Fibroblast of lung (primary cell): ENCODE measurements at regions not wholly inside any gene's neighbourhood (a gene's known extent, or its start where the extent isn't known, plus 50 kb on each side); places are given as distances from the start of the nearest gene placed in this dataset.

ENCODE experiments used
- CTCF ChIP-seq, 2 donors: IDR thresholded peaks in 1 of 2; conservative IDR thresholded peaks in 1 of 2; 1 replicate in 1 of 2; 2 replicates in 1 of 2; pipeline ENCODE4 v1.5.1; 2011 to 2012; ENCODE audit warnings: low read length in 2 of 2, control low read depth in 1 of 2, inconsistent platforms in 1 of 2, low read depth in 1 of 2, mild to moderate bottlenecking in 1 of 2
- EZH2 ChIP-seq: IDR thresholded peaks from 2 replicates; pipeline ENCODE4 v1.5.1; 2012; ENCODE audit warnings: low read length, control low read depth, mild to moderate bottlenecking; ENCODE audit errors: missing control alignments

GRCh38 chr10:8726779-8727084, 672.2 kb downstream of the GATA3 start:
- TF ChIP-seq EZH2 (no peak), CTCF (conservative IDR thresholded peaks at IDR 0.05 in 1 of 2, IDR thresholded peaks at IDR 0.05 in 1 of 2; ENCODE audit: low read depth in 1 of 2, low read length in 2 of 2) (no peak)
